ENCODE measurements at regions not wholly inside any gene's neighbourhood (a gene's known extent, or its start where the extent isn't known, plus 50 kb on each side); places are given as distances from the start of the nearest gene placed in this dataset.

DNA sequence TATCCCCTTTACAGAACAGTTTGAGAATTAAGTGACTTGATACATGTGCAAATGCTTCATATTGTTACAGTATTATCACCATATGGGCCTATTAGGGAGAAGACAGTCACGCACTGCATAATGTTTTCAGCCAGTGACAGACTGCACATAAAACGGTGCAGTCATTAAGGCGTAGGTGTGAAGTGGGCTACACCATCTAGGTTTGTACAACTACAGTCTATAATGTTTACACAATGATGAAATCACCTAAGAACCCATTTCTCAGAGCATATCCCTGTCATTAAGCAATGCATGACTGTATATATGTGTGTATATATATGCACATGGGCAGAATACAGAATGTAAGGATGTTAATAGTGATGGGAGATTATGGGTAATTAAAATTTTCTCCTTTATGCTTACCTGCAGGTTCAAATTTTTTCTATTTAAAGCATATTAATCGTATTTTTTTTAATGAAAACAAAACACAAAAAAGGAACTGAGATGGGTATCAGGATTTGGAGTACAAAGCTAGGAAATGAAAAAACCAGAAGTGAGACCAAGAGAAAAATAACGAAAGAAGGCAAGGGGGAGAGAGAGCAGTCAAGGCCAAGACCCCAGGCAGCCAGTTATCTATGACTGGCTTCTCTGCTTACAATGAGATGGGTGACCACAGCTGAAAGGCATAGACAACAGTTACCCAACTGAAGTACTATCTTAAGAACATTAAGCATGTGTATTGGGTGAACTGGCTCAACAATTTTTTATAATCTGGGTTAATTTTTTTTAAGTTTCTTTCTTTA lies 122.9 kb upstream of the DAB1 start (continued):
- TF ChIP-seq GABPB1 (CRISPR knock-in tag; IDR thresholded peaks at IDR 0.05): no peak
- TF ChIP-seq ZNF217 (CRISPR knock-in tag; IDR thresholded peaks at IDR 0.05): no peak
- TF ChIP-seq NFIX (CRISPR knock-in tag; IDR thresholded peaks at IDR 0.05; ENCODE audit: low read depth): no peak
- TF ChIP-seq KDM5B (IDR thresholded peaks at IDR 0.05; ENCODE audit: insufficient replicate concordance, low read depth, low read length): no peak
- no peak for TF ChIP-seq ATF3 (IDR thresholded peaks at IDR 0.05)
- TF ChIP-seq ATF3 (CRISPR knock-in tag; conservative IDR thresholded peaks at IDR 0.05): no peak

- Histone ChIP-seq H3K27ac (ENCODE audit: extremely low read depth, low read depth, low read length) (no peak overlapping the region), H3K36me3 (ENCODE audit: control insufficient read depth, insufficient read depth, low read length) (no peaks in the 10 kb centered on the region), H3K4me1 (replicated peaks in 1 of 2; ENCODE audit: control insufficient read depth in 2 of 2, insufficient read depth in 2 of 2, low read length in 2 of 2) (no peaks in the 10 kb centered on the region), H3K27me3 (ENCODE audit: control insufficient read depth in 2 of 2, insufficient read depth in 2 of 2, low read length in 2 of 2) (no peaks in the 10 kb centered on the region), H3K4me3 (no peak overlapping the region), H3K4me2 (ENCODE audit: insufficient read depth, low read length) (no peak overlapping the region), H3K9ac (ENCODE audit: insufficient read depth in 1 of 2, low read depth in 2 of 2, low read length in 2 of 2) (no peak overlapping the region), H3K79me2 (ENCODE audit: control insufficient read depth, insufficient read depth, low read length) (no peaks in the 10 kb centered on the region), H2AFZ (ENCODE audit: low read depth, low read length) (no peak overlapping the region), H3K9me3 (replicated peaks; ENCODE audit: control insufficient read depth, insufficient read depth, low read depth, low read length) (no peaks in the 10 kb centered on the region), H3K9me1 (ENCODE audit: control insufficient read depth, insufficient read depth, low read length) (no peaks in the 10 kb centered on the region), H4K20me1 (replicated peaks; ENCODE audit: control insufficient read depth, insufficient read depth, low read length) (no peaks in the 10 kb centered on the region)
- no TSS peak for BruUV-seq (replicated peaks)
- POLR2A ChIA-PET: interaction anchor here (0.6 kb wide), 1 partner anchor 980 kb away, joined by 3 read pairs; no protein-coding TSS in a partner anchor
- ATAC-seq: no peak
- DNase-seq (ENCODE audit: extremely low read depth in 1 of 4, low spot score in 3 of 4): no peak
- intact Hi-C loops (cut with micrococcal nuclease) (no loop called here), in situ Hi-C loops (cut with MboI) (no loop called here)
- no peak for FAIRE-seq
- 0% methylated on average over 2 of the region's 2 CpGs for WGBS (ENCODE audit: insufficient coverage, low coverage, missing lambda C conversion rate)
- CTCF ChIA-PET (ENCODE audit: low intra/inter-chr PET ratio): no interaction called here
- TF ChIP-seq BRF1 (IDR thresholded peaks at IDR 0.05; ENCODE audit: borderline replicate concordance, extremely low read depth, insufficient read length) (no peak), THRAP3 (IDR thresholded peaks at IDR 0.05; ENCODE audit: borderline replicate concordance) (no peak), NCOA2 (IDR thresholded peaks at IDR 0.05; ENCODE audit: partially characterized antibody in 2 of 2) (no peak), NR2C1 (IDR thresholded peaks at IDR 0.05) (no peak), NR2C1 (tag; IDR thresholded peaks at IDR 0.05) (no peak), HNRNPH1 (optimal IDR thresholded peaks at IDR 0.05; ENCODE audit: low read depth, low read length) (no peak), TAF7 (tag; IDR thresholded peaks at IDR 0.05) (no peak), ZBTB33 (CRISPR knock-in tag; IDR thresholded peaks at IDR 0.05) (no peak), MAFG (tag; conservative IDR thresholded peaks at IDR 0.05) (no peak)
- TF ChIP-seq, protein P1, sequence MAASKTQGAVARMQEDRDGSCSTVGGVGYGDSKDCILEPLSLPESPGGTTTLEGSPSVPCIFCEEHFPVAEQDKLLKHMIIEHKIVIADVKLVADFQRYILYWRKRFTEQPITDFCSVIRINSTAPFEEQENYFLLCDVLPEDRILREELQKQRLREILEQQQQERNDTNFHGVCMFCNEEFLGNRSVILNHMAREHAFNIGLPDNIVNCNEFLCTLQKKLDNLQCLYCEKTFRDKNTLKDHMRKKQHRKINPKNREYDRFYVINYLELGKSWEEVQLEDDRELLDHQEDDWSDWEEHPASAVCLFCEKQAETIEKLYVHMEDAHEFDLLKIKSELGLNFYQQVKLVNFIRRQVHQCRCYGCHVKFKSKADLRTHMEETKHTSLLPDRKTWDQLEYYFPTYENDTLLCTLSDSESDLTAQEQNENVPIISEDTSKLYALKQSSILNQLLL (CRISPR knock-in tag; IDR thresholded peaks at IDR 0.05; ENCODE audit: borderline replicate concordance): no peak
- TF ChIP-seq, protein P2, sequence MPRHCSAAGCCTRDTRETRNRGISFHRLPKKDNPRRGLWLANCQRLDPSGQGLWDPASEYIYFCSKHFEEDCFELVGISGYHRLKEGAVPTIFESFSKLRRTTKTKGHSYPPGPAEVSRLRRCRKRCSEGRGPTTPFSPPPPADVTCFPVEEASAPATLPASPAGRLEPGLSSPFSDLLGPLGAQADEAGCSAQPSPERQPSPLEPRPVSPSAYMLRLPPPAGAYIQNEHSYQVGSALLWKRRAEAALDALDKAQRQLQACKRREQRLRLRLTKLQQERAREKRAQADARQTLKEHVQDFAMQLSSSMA (CRISPR knock-in tag; IDR thresholded peaks at IDR 0.05): no peak
Measured at GRCh38 chr1:57544345-57544744, 120.5 kb upstream of the DAB1 start.

All from K562 (cell line).